ENCODE measurements at regions not wholly inside any gene's neighbourhood (a gene's known extent, or its start where the extent isn't known, plus 50 kb on each side); places are given as distances from the start of the nearest gene placed in this dataset.

DNA sequence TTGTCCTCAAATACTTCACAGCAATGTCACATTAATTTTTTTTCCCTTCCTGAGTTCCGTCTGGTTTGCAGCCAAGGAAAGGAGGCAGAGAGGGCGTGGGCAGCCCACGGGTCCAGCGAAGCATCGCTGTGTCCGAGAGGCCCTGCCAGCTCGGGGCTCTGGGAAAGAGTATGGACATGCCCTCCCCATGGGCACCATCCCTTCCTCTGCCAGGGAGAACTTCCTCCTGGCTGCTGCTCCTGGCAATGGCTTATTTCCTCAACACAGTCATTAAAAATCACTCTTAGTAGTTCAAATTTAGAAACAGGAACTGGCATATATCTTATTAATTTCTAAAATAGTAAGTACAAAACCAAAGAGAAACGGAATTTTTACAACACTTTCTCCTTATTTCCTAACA lies 115.4 kb downstream of the RIPK4 start:
- no peaks in the 10 kb centered on the region for H3K9me3 ChIP-seq
- intact Hi-C loops (cut with DNase I; ENCODE audit: low total_unique reads): no loop called here
- no peaks in the 10 kb centered on the region for H3K4me1 ChIP-seq
- DNase-seq: no peak
- TF ChIP-seq, protein P1, sequence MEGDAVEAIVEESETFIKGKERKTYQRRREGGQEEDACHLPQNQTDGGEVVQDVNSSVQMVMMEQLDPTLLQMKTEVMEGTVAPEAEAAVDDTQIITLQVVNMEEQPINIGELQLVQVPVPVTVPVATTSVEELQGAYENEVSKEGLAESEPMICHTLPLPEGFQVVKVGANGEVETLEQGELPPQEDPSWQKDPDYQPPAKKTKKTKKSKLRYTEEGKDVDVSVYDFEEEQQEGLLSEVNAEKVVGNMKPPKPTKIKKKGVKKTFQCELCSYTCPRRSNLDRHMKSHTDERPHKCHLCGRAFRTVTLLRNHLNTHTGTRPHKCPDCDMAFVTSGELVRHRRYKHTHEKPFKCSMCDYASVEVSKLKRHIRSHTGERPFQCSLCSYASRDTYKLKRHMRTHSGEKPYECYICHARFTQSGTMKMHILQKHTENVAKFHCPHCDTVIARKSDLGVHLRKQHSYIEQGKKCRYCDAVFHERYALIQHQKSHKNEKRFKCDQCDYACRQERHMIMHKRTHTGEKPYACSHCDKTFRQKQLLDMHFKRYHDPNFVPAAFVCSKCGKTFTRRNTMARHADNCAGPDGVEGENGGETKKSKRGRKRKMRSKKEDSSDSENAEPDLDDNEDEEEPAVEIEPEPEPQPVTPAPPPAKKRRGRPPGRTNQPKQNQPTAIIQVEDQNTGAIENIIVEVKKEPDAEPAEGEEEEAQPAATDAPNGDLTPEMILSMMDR (IDR thresholded peaks at IDR 0.05): no peak
- TF ChIP-seq POLR2A (IDR thresholded peaks at IDR 0.05): no peak
- no peaks in the 10 kb centered on the region for H3K36me3 ChIP-seq
- no peaks in the 10 kb centered on the region for H3K27me3 ChIP-seq
- no peak overlapping the region for H3K4me3 ChIP-seq
- H3K27ac ChIP-seq: no peak overlapping the region

DNA sequence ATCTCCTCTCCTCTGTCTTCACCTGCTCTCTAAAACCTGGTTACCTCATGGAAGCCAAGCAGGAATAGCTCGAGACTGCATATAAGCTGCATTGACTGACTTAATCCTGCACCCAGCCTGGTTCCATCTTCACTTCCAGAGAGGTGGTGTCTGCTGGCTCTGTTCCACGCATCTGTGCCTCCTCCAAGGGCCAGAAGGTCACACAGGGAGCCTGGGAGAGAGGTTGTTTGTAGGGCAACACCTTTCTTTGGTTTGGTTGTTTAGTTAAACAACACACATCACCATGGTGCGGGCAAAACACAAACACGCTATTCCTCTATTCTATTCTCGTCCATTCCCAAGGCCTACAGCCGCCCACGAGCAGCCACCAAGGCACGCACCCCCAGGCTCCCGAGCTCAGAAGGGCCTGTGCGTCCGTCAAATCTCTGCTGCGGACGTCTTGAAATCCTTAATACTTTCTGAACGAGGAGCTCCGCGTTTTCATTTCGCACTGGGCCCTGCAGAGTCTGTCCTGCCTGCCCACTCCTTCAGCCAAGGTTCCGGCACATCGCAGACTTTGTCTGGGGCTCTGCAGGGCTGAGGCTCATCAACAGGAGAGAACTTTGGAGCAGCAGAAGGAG lies 116.2 kb downstream of the RIPK4 start:
- DNase-seq: no peak
- intact Hi-C loops (cut with DNase I; ENCODE audit: low total_unique reads): no loop called here
- no peaks in the 10 kb centered on the region for H3K36me3 ChIP-seq
- no peak overlapping the region for H3K27ac ChIP-seq
- TF ChIP-seq POLR2A (IDR thresholded peaks at IDR 0.05): no peak
- TF ChIP-seq, protein P1 (IDR thresholded peaks at IDR 0.05): no peak
- no peaks in the 10 kb centered on the region for H3K27me3 ChIP-seq
- no peak overlapping the region for H3K4me3 ChIP-seq
- no peaks in the 10 kb centered on the region for H3K9me3 ChIP-seq
- no peaks in the 10 kb centered on the region for H3K4me1 ChIP-seq

DNA sequence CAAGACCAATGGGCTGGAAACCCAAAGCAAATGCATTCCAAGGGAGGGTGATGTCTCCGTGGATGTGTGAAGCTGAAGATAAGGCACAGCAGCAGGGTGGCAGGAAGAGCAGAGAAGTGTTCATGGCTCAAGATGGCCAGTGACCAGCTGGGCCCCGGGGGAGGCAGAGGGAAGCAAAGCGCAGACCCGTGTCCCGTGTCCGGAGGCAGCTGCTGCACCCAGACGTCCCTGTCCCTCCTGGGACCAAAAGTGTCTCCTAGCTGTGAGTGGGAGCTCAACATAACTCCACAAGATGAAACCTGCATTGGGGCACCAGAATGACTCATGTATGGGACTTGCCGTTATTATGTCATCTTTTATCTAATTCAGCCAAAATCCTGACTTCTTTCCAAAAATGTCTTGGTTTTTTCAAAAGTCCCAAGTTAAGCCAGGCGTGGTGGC lies 118.2 kb downstream of the RIPK4 start:
- H3K36me3 ChIP-seq: no peaks in the 10 kb centered on the region

DNA sequence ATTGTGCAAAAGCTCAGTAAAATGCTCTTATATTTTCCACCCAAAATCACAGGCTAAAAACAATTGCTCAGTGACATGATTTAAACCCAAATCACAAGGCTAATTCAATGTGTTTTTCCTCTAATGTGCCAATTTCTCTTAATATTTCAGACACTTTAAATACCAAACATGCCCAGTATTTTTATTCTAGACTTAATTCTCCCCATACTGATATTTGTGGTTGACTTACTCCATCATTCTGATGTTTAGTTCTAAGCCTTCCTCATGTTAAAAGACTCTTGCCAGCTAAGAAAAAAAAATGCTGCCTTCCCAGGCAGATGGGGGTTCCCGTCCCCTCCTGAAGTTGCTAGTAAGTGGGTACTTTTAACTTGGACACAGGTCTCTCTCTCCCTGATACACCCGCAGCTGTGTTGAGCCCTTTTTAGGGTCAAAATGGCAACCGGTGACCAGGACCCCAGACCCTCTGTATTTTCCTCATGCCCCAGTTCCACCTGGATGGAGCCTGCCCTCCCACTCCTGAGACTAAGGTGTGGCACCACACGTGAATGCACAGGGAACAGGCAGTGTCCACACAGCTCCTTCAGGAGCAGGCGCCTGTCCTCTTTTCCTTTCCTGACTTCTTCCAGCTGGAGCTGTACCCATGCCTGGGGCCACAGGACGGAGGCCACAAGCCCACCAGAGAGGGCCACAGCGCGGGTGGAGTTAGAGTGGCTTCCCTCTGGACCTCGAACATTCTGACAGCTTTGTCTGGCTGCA lies 118.9 kb downstream of the RIPK4 start:
- no peak for DNase-seq
- Histone ChIP-seq H3K4me1 (no peaks in the 10 kb centered on the region), H3K9me3 (no peaks in the 10 kb centered on the region), H3K36me3 (no peaks in the 10 kb centered on the region), H3K4me3 (no peak overlapping the region), H3K27ac (no peak overlapping the region), H3K27me3 (no peaks in the 10 kb centered on the region)
- TF ChIP-seq, protein P1 (IDR thresholded peaks at IDR 0.05): no peak
- no peak for TF ChIP-seq POLR2A (IDR thresholded peaks at IDR 0.05)
- intact Hi-C loops (cut with DNase I; ENCODE audit: low total_unique reads): no loop called here

More for the DNA sequence above, 118.2 kb downstream of the RIPK4 start:
- no peak for DNase-seq
- Histone ChIP-seq H3K4me1 (no peaks in the 10 kb centered on the region), H3K9me3 (no peaks in the 10 kb centered on the region), H3K27me3 (no peaks in the 10 kb centered on the region), H3K4me3 (no peak overlapping the region), H3K27ac (no peak overlapping the region)
- TF ChIP-seq POLR2A (IDR thresholded peaks at IDR 0.05): no peak
- TF ChIP-seq, protein P1 (IDR thresholded peaks at IDR 0.05): no peak
- intact Hi-C loops (cut with DNase I; ENCODE audit: low total_unique reads): no loop called here

DNA sequence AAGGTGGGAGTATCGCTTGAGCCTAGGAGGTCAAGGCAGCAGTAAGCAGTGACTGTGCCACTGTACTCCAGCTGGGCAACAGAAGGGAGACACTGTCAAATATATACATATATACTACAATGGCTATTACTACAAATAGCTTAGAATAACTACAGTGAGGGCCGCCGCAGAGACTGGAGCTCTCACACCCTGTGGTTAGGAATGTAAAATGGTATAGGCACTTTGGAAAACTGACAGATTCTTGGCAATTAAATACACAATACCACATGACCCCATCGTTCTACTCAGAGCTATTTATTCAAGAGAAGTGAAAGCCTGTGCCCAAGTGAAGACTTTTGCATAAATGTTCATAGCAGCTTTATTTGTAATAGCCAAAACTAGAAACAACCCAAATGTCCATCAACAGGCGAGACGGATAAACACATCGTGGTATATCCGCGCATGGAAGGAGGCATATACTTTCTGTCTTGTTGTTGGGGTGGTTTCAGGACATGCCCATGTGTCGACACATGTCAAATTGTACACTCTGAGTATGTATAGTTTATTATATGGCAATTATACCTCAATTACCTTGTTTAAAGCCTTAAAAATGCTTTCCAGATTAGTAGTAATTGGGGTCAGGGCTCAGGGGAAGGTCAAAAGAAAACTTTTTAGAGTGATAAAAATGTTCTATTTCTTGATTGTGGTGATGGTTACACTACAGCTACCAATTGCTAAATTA lies 123.4 kb downstream of the RIPK4 start:
- no peak for TF ChIP-seq POLR2A (IDR thresholded peaks at IDR 0.05)
- TF ChIP-seq, protein P1 (IDR thresholded peaks at IDR 0.05): no peak
- Histone ChIP-seq H3K9me3 (no peaks in the 10 kb centered on the region), H3K4me3 (no peak overlapping the region), H3K36me3 (no peaks in the 10 kb centered on the region), H3K27ac (no peak overlapping the region), H3K4me1 (no peaks in the 10 kb centered on the region), H3K27me3 (no peaks in the 10 kb centered on the region)
- no peak for DNase-seq
- intact Hi-C loops (cut with DNase I; ENCODE audit: low total_unique reads): no loop called here

All from uterus (tissue), 3 donors.